ACHN (cell line): ENCODE measurements at regions not wholly inside any gene's neighbourhood (a gene's known extent, or its start where the extent isn't known, plus 50 kb on each side); places are given as distances from the start of the nearest gene placed in this dataset.
"Not testable (repeated sequence)": the region's sequence is repeated elsewhere in the genome, so short reads cannot be mapped to it uniquely, and the experiment has no call there.

Experiments
- DNase-seq: peaks from one replicate; pipeline ENCODE4 v3.0.0-alpha.2; 2015
- in situ Hi-C: cut with HindIII; loops from 2 replicates; pipeline ENCODE4 v1.10.0; 2017; ENCODE audit warnings: low sequenced_read_pairs, low pct_ligation_motif_present, low pct_unique_long_range_greater_than_20kb

- no peak for DNase-seq
- in situ Hi-C loops = no loop called here
These were observed 98.2 kb downstream of the AHR start for GRCh38 chr7:17396692-17397091.

- DNase-seq = no peak
- in situ Hi-C loops = no loop called here
These were observed 103.6 kb downstream of the AHR start for GRCh38 chr7:17401791-17402627.

GRCh38 chr7:17402628-17403278 lies 104.3 kb downstream of the AHR start:
- in situ Hi-C loops = no loop called here

GRCh38 chr7:17404006-17404405 lies 105.6 kb downstream of the AHR start:
- DNase-seq = no peak
- in situ Hi-C loops = no loop called here

More at GRCh38 chr7:17402628-17403278, 104.3 kb downstream of the AHR start:
- no peak for DNase-seq

GRCh38 chr7:17405786-17406185 lies 107.3 kb downstream of the AHR start:
- in situ Hi-C loops = no loop called here
- DNase-seq = peak; percentile 70

GRCh38 chr7:17406738-17407137 lies 108.3 kb downstream of the AHR start:
- DNase-seq = no peak
- in situ Hi-C loops = no loop called here

- DNase-seq = no peak
- in situ Hi-C loops = no loop called here
These were observed 108.8 kb downstream of the AHR start for GRCh38 chr7:17407229-17407628.

- in situ Hi-C loops = no loop called here
- peak; percentile 93 for DNase-seq
These were observed 109.9 kb downstream of the AHR start for GRCh38 chr7:17408245-17408903.

- in situ Hi-C loops = no loop called here
- no peak for DNase-seq
These were observed 110.4 kb downstream of the AHR start for GRCh38 chr7:17408904-17409290.

- DNase-seq = no peak
- in situ Hi-C loops = no loop called here
These were observed 113.5 kb downstream of the AHR start for GRCh38 chr7:17411922-17412321.

GRCh38 chr7:17412883-17413282 lies 114.4 kb downstream of the AHR start:
- in situ Hi-C loops = no loop called here
- no peak for DNase-seq

GRCh38 chr7:17415955-17416354 lies 117.5 kb downstream of the AHR start:
- DNase-seq = no peak
- in situ Hi-C loops = no loop called here

GRCh38 chr7:17420308-17421015 lies 122.0 kb downstream of the AHR start:
- DNase-seq, in situ Hi-C loops: not testable (repeated sequence)

- in situ Hi-C loops = no loop called here
- no peak for DNase-seq
These were observed 123.5 kb downstream of the AHR start for GRCh38 chr7:17421941-17422340.

GRCh38 chr7:17422966-17423365 lies 124.5 kb downstream of the AHR start:
- DNase-seq = no peak
- in situ Hi-C loops = no loop called here

GRCh38 chr7:17427924-17428323 lies 129.5 kb downstream of the AHR start:
- DNase-seq = no peak
- in situ Hi-C loops = no loop called here

- DNase-seq = no peak
- in situ Hi-C loops = no loop called here
These were observed 131.1 kb downstream of the AHR start for GRCh38 chr7:17429579-17429978.

- DNase-seq = no peak
- in situ Hi-C loops = no loop called here
These were observed 134.3 kb downstream of the AHR start for GRCh38 chr7:17432793-17433192.

GRCh38 chr7:17434191-17434590 lies 135.7 kb downstream of the AHR start:
- in situ Hi-C loops = no loop called here
- no peak for DNase-seq
